Endothelial cell of umbilical vein (primary cell): ENCODE measurements at regions not wholly inside any gene's neighbourhood (a gene's known extent, or its start where the extent isn't known, plus 50 kb on each side); places are given as distances from the start of the nearest gene placed in this dataset.

ENCODE experiments used
- EZH2 ChIP-seq: IDR thresholded peaks from 2 replicates; pipeline ENCODE4 v1.6.1; 2012; ENCODE audit warnings: borderline replicate concordance, low read depth, mild to moderate bottlenecking, moderate library complexity, low read length, inconsistent platforms; ENCODE audit not compliant: severe bottlenecking
- GATA2 ChIP-seq: IDR thresholded peaks from 2 replicates; pipeline ENCODE4 v1.7.0; 2011; ENCODE audit warnings: low read depth, mild to moderate bottlenecking, moderate library complexity, mixed read lengths, low read length; ENCODE audit not compliant: insufficient read length, insufficient read depth
- JUN ChIP-seq: IDR thresholded peaks from 2 replicates; pipeline ENCODE4 v1.6.1; 2011; ENCODE audit warnings: borderline replicate concordance, low read depth; ENCODE audit not compliant: insufficient read length, insufficient read depth
- MYC ChIP-seq: IDR thresholded peaks from one replicate; pipeline ENCODE4 v1.6.1; 2011; ENCODE audit warnings: mild to moderate bottlenecking, low read depth, low read length
- POLR2A ChIP-seq: IDR thresholded peaks from 2 replicates; pipeline ENCODE4 v1.6.1; 2012; ENCODE audit warnings: low read depth, mild to moderate bottlenecking, control low read depth, low read length
- POLR2AphosphoS5 ChIP-seq: IDR thresholded peaks from 2 replicates; pipeline ENCODE4 v1.6.1; 2012; ENCODE audit warnings: low read depth, mild to moderate bottlenecking, control low read depth, low read length, moderate library complexity; ENCODE audit not compliant: insufficient read depth
- TF ChIP-seq, protein P1 (sequence below), 2 donors: IDR thresholded peaks; 1 replicate in 1 of 2; 2 replicates in 1 of 2; pipeline ENCODE4 v1.5.1; 2011; ENCODE audit warnings: low read length in 2 of 2, mild to moderate bottlenecking in 2 of 2, moderate library complexity in 2 of 2, control low read depth in 1 of 2, inconsistent platforms in 1 of 2, low read depth in 1 of 2; ENCODE audit not compliant: insufficient read depth in 1 of 2; ENCODE audit errors: extremely low read depth in 1 of 2
- TF ChIP-seq, protein P2 (sequence below): IDR thresholded peaks from 2 replicates; pipeline ENCODE4 v1.6.1; 2011; ENCODE audit not compliant: insufficient read depth, insufficient read length

DNA sequence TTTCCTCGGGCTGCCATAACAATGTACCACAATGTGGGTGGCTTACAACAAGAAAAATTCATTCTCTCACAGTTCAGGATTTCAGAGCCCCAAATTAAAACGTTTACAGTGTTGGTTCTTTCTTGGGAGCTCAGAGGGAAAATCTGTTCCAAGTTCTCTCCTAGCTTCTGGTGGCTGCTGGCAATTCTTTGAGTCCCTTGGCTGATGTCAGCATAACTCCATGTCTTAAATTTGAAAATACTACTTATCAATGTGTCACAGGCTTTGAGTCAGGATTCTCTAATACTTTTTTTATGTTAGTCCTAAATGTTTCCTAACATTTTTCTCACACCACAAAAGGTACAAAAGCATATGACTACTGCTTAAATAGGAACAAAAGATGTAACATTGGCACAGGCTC lies 198.4 kb upstream of the ATXN7L3B start:
- TF ChIP-seq, protein P1, sequence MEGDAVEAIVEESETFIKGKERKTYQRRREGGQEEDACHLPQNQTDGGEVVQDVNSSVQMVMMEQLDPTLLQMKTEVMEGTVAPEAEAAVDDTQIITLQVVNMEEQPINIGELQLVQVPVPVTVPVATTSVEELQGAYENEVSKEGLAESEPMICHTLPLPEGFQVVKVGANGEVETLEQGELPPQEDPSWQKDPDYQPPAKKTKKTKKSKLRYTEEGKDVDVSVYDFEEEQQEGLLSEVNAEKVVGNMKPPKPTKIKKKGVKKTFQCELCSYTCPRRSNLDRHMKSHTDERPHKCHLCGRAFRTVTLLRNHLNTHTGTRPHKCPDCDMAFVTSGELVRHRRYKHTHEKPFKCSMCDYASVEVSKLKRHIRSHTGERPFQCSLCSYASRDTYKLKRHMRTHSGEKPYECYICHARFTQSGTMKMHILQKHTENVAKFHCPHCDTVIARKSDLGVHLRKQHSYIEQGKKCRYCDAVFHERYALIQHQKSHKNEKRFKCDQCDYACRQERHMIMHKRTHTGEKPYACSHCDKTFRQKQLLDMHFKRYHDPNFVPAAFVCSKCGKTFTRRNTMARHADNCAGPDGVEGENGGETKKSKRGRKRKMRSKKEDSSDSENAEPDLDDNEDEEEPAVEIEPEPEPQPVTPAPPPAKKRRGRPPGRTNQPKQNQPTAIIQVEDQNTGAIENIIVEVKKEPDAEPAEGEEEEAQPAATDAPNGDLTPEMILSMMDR (IDR thresholded peaks at IDR 0.05; ENCODE audit: extremely low read depth in 1 of 2, insufficient read depth in 1 of 2, low read depth in 1 of 2, low read length in 2 of 2) = no peak
- TF ChIP-seq POLR2A (no peak), EZH2 (no peak), POLR2AphosphoS5 (no peak), GATA2 (no peak), MYC (no peak), JUN (no peak)
- TF ChIP-seq, protein P2, sequence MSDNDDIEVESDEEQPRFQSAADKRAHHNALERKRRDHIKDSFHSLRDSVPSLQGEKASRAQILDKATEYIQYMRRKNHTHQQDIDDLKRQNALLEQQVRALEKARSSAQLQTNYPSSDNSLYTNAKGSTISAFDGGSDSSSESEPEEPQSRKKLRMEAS = no peak
